ENCODE measurements at regions not wholly inside any gene's neighbourhood (a gene's known extent, or its start where the extent isn't known, plus 50 kb on each side); places are given as distances from the start of the nearest gene placed in this dataset.
"Not testable (repeated sequence)": the region's sequence is repeated elsewhere in the genome, so short reads cannot be mapped to it uniquely, and the experiment has no call there.

GRCh38 chr6:82118150-82118562 is 129.4 kb downstream of the IBTK start:
- no peaks in the 10 kb centered on the region for H3K9me3 Mint-ChIP-seq
- H3K36me3 Mint-ChIP-seq: no peaks in the 10 kb centered on the region
- no peaks in the 10 kb centered on the region for H3K4me1 Mint-ChIP-seq
- H3K4me3 Mint-ChIP-seq: no peak overlapping the region
- no peaks in the 10 kb centered on the region for H3K27me3 Mint-ChIP-seq
- CTCF ChIA-PET: no interaction called here
- no peak for DNase-seq
- no peak overlapping the region for H3K27ac Mint-ChIP-seq

GRCh38 chr6:82114748-82115147 is 132.8 kb downstream of the IBTK start:
- H3K27ac Mint-ChIP-seq: no peak overlapping the region
- no peak for DNase-seq
- H3K27me3 Mint-ChIP-seq: no peaks in the 10 kb centered on the region
- no peaks in the 10 kb centered on the region for H3K36me3 Mint-ChIP-seq
- CTCF ChIA-PET: no interaction called here
- H3K9me3 Mint-ChIP-seq: no peaks in the 10 kb centered on the region
- no peak overlapping the region for H3K4me3 Mint-ChIP-seq
- H3K4me1 Mint-ChIP-seq: no peaks in the 10 kb centered on the region

GRCh38 chr6:82113231-82113630 is 134.3 kb downstream of the IBTK start:
- Mint-ChIP-seq H3K4me3 (no peak overlapping the region), H3K27ac (no peak overlapping the region), H3K9me3 (no peaks in the 10 kb centered on the region), H3K36me3 (no peaks in the 10 kb centered on the region), H3K4me1 (no peaks in the 10 kb centered on the region), H3K27me3 (no peaks in the 10 kb centered on the region)
- CTCF ChIA-PET: no interaction called here
- DNase-seq: no peak

- no peaks in the 10 kb centered on the region for H3K27me3 Mint-ChIP-seq
- no peaks in the 10 kb centered on the region for H3K36me3 Mint-ChIP-seq
- DNase-seq: no peak
- H3K27ac Mint-ChIP-seq: no peak overlapping the region
- CTCF ChIA-PET: no interaction called here
- H3K4me1 Mint-ChIP-seq: no peaks in the 10 kb centered on the region
- no peak overlapping the region for H3K4me3 Mint-ChIP-seq
- no peaks in the 10 kb centered on the region for H3K9me3 Mint-ChIP-seq
Observed at GRCh38 chr6:82111818-82112217, 135.7 kb downstream of the IBTK start.

- H3K36me3 Mint-ChIP-seq: no peaks in the 10 kb centered on the region
- no peak for DNase-seq
- H3K27ac Mint-ChIP-seq: no peak overlapping the region
- CTCF ChIA-PET: no interaction called here
- H3K4me3 Mint-ChIP-seq: no peak overlapping the region
- H3K27me3 Mint-ChIP-seq: no peaks in the 10 kb centered on the region
- no peaks in the 10 kb centered on the region for H3K4me1 Mint-ChIP-seq
- no peaks in the 10 kb centered on the region for H3K9me3 Mint-ChIP-seq
Observed at GRCh38 chr6:82111114-82111513, 136.4 kb downstream of the IBTK start.

GRCh38 chr6:82103171-82103570 is 144.4 kb downstream of the IBTK start:
- H3K4me1 Mint-ChIP-seq, CTCF ChIA-PET, H3K9me3 Mint-ChIP-seq, DNase-seq, H3K4me3 Mint-ChIP-seq, H3K36me3 Mint-ChIP-seq, H3K27ac Mint-ChIP-seq, H3K27me3 Mint-ChIP-seq: not testable (repeated sequence)

GRCh38 chr6:82101374-82102114 is 146.0 kb downstream of the IBTK start:
- CTCF ChIA-PET, H3K4me1 Mint-ChIP-seq, H3K9me3 Mint-ChIP-seq, H3K4me3 Mint-ChIP-seq, H3K36me3 Mint-ChIP-seq, H3K27ac Mint-ChIP-seq, DNase-seq, H3K27me3 Mint-ChIP-seq: not testable (repeated sequence)

- H3K27me3 Mint-ChIP-seq, H3K9me3 Mint-ChIP-seq, H3K27ac Mint-ChIP-seq, DNase-seq, H3K36me3 Mint-ChIP-seq, H3K4me1 Mint-ChIP-seq, H3K4me3 Mint-ChIP-seq, CTCF ChIA-PET: not testable (repeated sequence)
Observed at GRCh38 chr6:82100763-82101162, 146.8 kb downstream of the IBTK start.

GRCh38 chr6:82097676-82098075 is 149.9 kb downstream of the IBTK start:
- CTCF ChIA-PET: no interaction called here
- Mint-ChIP-seq H3K4me1 (no peaks in the 10 kb centered on the region), H3K36me3 (no peaks in the 10 kb centered on the region), H3K9me3 (no peaks in the 10 kb centered on the region), H3K27me3 (no peaks in the 10 kb centered on the region), H3K4me3 (no peak overlapping the region), H3K27ac (no peak overlapping the region)
- DNase-seq: no peak

- Mint-ChIP-seq H3K4me1 (no peaks in the 10 kb centered on the region), H3K27ac (no peak overlapping the region), H3K9me3 (peaks cover 2% of the 10 kb centered on the region), H3K27me3 (no peaks in the 10 kb centered on the region), H3K4me3 (no peak overlapping the region), H3K36me3 (no peaks in the 10 kb centered on the region)
- CTCF ChIA-PET: interaction anchor here (1.2 kb wide), 1 partner anchor 13 kb away, joined by 3 read pairs; no protein-coding TSS in a partner anchor
- no peak for DNase-seq
Observed at GRCh38 chr6:82095091-82095490, 152.5 kb downstream of the IBTK start.

GRCh38 chr6:82094166-82094806 is 153.3 kb downstream of the IBTK start:
- Mint-ChIP-seq H3K9me3 (peaks cover 2% of the 10 kb centered on the region), H3K27ac (no peak overlapping the region), H3K4me3 (no peak overlapping the region), H3K36me3 (no peaks in the 10 kb centered on the region), H3K27me3 (no peaks in the 10 kb centered on the region), H3K4me1 (no peaks in the 10 kb centered on the region)
- no peak for DNase-seq
- CTCF ChIA-PET: no interaction called here

GRCh38 chr6:82088978-82089771 is 158.4 kb downstream of the IBTK start:
- H3K9me3 Mint-ChIP-seq: peaks cover 2% of the 10 kb centered on the region
- no peaks in the 10 kb centered on the region for H3K36me3 Mint-ChIP-seq
- H3K27ac Mint-ChIP-seq: no peak overlapping the region
- H3K27me3 Mint-ChIP-seq: no peaks in the 10 kb centered on the region
- no peak overlapping the region for H3K4me3 Mint-ChIP-seq
- no peaks in the 10 kb centered on the region for H3K4me1 Mint-ChIP-seq
- CTCF ChIA-PET: no interaction called here
- DNase-seq: no peak

GRCh38 chr6:82086944-82087343 is 160.6 kb downstream of the IBTK start:
- no peak for DNase-seq
- Mint-ChIP-seq H3K4me3 (no peak overlapping the region), H3K27me3 (no peaks in the 10 kb centered on the region), H3K36me3 (no peaks in the 10 kb centered on the region), H3K27ac (no peak overlapping the region), H3K4me1 (no peaks in the 10 kb centered on the region), H3K9me3 (peaks cover 2% of the 10 kb centered on the region)
- CTCF ChIA-PET: no interaction called here

- Mint-ChIP-seq H3K27ac (no peak overlapping the region), H3K36me3 (no peaks in the 10 kb centered on the region), H3K4me3 (no peak overlapping the region), H3K27me3 (no peaks in the 10 kb centered on the region), H3K9me3 (no peaks in the 10 kb centered on the region), H3K4me1 (no peaks in the 10 kb centered on the region)
- CTCF ChIA-PET: interaction anchor here (0.6 kb wide), 1 partner anchor 68 kb away, joined by 3 read pairs; no protein-coding TSS in a partner anchor
- DNase-seq: no peak
Observed at GRCh38 chr6:82085701-82086100, 161.8 kb downstream of the IBTK start.

Data from activated naive CD4-positive, alpha-beta T cell treated with anti-CD3 and anti-CD28 coated beads, Interleukin-2, amount 10 ng/mL, durations not matched to agents 7 days and 5 days (primary cell).